ENCODE measurements at regions not wholly inside any gene's neighbourhood (a gene's known extent, or its start where the extent isn't known, plus 50 kb on each side); places are given as distances from the start of the nearest gene placed in this dataset.

- no peak for DNase-seq (ENCODE audit: low spot score)
These were observed 559.6 kb upstream of the NRSN1 start for GRCh38 chr6:23566418-23566817.

GRCh38 chr6:23568292-23568691 lies 557.7 kb upstream of the NRSN1 start:
- DNase-seq (ENCODE audit: low spot score) = no peak

GRCh38 chr6:23584134-23584763 lies 541.8 kb upstream of the NRSN1 start:
- DNase-seq (ENCODE audit: low spot score) = no peak

- no peak for DNase-seq (ENCODE audit: low spot score)
These were observed 538.4 kb upstream of the NRSN1 start for GRCh38 chr6:23587582-23587981.

GRCh38 chr6:23589811-23590210 lies 536.2 kb upstream of the NRSN1 start:
- no peak for DNase-seq (ENCODE audit: low spot score)

GRCh38 chr6:23590498-23591126 lies 535.4 kb upstream of the NRSN1 start:
- no peak for DNase-seq (ENCODE audit: low spot score)

GRCh38 chr6:23591761-23592160 lies 534.3 kb upstream of the NRSN1 start:
- no peak for DNase-seq (ENCODE audit: low spot score)

- no peak for DNase-seq (ENCODE audit: low spot score)
These were observed 525.9 kb upstream of the NRSN1 start for GRCh38 chr6:23600118-23600517.

GRCh38 chr6:23601811-23602345 lies 524.1 kb upstream of the NRSN1 start:
- peak; percentile 92 for DNase-seq (ENCODE audit: low spot score)

GRCh38 chr6:23608931-23609435 lies 517.0 kb upstream of the NRSN1 start:
- DNase-seq (ENCODE audit: low spot score) = no peak

GRCh38 chr6:23611776-23612381 lies 514.1 kb upstream of the NRSN1 start:
- no peak for DNase-seq (ENCODE audit: low spot score)

GRCh38 chr6:23618366-23618765 lies 507.6 kb upstream of the NRSN1 start:
- DNase-seq (ENCODE audit: low spot score) = no peak

- DNase-seq (ENCODE audit: low spot score) = peak; percentile 66
These were observed 505.1 kb upstream of the NRSN1 start for GRCh38 chr6:23620911-23621401.

- DNase-seq (ENCODE audit: low spot score) = no peak
These were observed 495.0 kb upstream of the NRSN1 start for GRCh38 chr6:23630726-23631635.

- DNase-seq (ENCODE audit: low spot score) = no peak
These were observed 492.0 kb upstream of the NRSN1 start for GRCh38 chr6:23633996-23634395.

GRCh38 chr6:23635150-23635549 lies 490.9 kb upstream of the NRSN1 start:
- DNase-seq (ENCODE audit: low spot score) = no peak

GRCh38 chr6:23637296-23637695 lies 488.7 kb upstream of the NRSN1 start:
- peak; percentile 57 for DNase-seq (ENCODE audit: low spot score)

- DNase-seq (ENCODE audit: low spot score) = no peak
These were observed 483.2 kb upstream of the NRSN1 start for GRCh38 chr6:23642849-23643248.

GRCh38 chr6:23647045-23647444 lies 479.0 kb upstream of the NRSN1 start:
- no peak for DNase-seq (ENCODE audit: low spot score)

GRCh38 chr6:23650676-23651075 lies 475.3 kb upstream of the NRSN1 start:
- DNase-seq (ENCODE audit: low spot score) = no peak

- peak; percentile 70 for DNase-seq (ENCODE audit: low spot score)
These were observed 471.3 kb upstream of the NRSN1 start for GRCh38 chr6:23654745-23655144.

- no peak for DNase-seq (ENCODE audit: low spot score)
These were observed 470.5 kb upstream of the NRSN1 start for GRCh38 chr6:23655525-23655924.

Data from kidney tubule cell (primary cell).